T-helper 1 cell treated with Interleukin-12 subunit alpha and Interleukin-12 subunit beta and Interleukin-4 antibody, amounts not matched to agents 30 ng/mL and 1 ng/mL, for 36 hours (primary cell): ENCODE measurements at regions not wholly inside any gene's neighbourhood (a gene's known extent, or its start where the extent isn't known, plus 50 kb on each side); places are given as distances from the start of the nearest gene placed in this dataset.

Source experiments
- intact Hi-C: fragments of 100-400 bp; cut with micrococcal nuclease; formaldehyde crosslinking; loops from one replicate; pipeline ENCODE4 v1.15.1; 2024

DNA sequence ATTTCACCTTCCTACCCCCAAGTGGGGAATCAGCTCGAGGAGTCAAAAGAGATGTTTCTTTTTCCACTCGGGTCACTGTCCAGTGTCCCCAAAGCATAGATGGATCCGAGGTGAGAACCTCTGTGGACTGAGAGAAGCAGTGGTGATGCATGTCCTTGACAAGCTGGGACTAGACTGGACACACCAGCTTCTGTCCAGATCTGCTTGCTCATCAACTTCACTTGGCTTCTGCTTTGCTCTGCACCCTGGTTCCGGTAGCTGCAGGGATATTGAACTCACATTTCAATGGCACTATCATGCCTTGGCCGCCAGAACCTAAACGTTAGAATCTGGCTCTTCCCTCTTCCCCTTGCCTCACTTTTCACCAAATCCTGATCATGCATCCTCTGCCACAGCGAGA, 50.3 kb upstream of the CXCL12 start:
- intact Hi-C loops = no loop called here

DNA sequence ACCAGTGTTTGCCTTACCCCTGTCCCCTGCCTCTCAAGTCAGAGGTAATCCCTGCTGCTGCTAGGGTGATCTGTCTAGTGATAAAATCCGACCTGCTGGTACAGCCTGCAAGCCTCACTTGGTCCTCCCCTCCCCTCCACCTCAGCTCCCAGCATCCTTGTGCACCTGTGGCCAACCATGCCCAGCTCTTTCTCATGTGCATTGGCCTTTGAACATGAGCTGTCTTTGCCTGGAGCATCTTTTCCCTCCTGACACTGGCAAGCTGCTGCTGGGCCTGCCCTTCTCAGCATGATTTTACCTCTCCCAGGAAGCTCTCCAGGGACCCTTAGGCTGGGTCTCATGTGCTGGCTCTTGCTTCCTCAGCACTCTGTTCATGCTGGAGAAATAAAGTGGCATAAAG, 51.3 kb upstream of the CXCL12 start:
- intact Hi-C loops = no loop called here

DNA sequence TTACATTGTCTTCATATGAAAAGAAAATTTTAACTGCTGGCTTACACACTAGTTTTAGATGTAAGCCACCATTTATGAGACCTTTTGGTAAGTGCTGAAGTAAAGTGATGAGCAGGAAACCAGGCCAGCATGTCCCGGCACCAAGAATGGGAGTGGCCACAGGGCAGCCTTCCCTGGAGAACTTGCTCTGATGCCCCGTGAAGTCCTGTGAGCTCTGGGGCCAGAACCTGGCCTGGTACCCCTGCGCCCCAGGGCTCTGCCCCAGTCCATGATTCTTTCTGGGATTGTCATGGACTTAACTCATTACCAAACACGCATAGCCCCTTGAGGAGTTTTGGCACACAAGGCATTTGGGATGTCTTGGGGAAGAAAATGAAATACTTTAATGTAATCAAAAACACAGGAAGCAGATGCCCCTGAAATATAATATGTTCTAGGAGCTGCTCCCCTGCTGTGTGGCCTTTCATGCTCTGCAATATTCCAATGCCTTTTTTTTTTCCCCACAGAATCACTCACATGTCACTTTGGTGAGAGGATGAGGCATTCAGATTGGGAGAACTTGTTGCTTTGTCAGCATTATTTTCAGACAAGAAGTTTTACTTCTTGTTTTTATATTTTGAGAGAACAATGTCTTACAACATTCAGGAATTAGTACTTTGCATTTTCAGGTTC, 53.1 kb upstream of the CXCL12 start:
- intact Hi-C loops = no loop called here

- intact Hi-C loops = no loop called here
Observed at GRCh38 chr10:44439239-44439957, 54.5 kb upstream of the CXCL12 start.

- intact Hi-C loops = no loop called here
Observed at GRCh38 chr10:44439958-44440244, 55.0 kb upstream of the CXCL12 start.

- intact Hi-C loops = no loop called here
Observed at GRCh38 chr10:44457259-44457658, 72.4 kb upstream of the CXCL12 start.

- intact Hi-C loops = no loop called here
Observed at GRCh38 chr10:44458671-44459413, 73.9 kb upstream of the CXCL12 start.

- intact Hi-C loops = no loop called here
Observed at GRCh38 chr10:44459671-44460070, 74.8 kb upstream of the CXCL12 start.

- intact Hi-C loops = no loop called here
Observed at GRCh38 chr10:44460416-44460815, 75.5 kb upstream of the CXCL12 start.

- intact Hi-C loops = no loop called here
Observed at GRCh38 chr10:44462338-44462914, 77.5 kb upstream of the CXCL12 start.

DNA sequence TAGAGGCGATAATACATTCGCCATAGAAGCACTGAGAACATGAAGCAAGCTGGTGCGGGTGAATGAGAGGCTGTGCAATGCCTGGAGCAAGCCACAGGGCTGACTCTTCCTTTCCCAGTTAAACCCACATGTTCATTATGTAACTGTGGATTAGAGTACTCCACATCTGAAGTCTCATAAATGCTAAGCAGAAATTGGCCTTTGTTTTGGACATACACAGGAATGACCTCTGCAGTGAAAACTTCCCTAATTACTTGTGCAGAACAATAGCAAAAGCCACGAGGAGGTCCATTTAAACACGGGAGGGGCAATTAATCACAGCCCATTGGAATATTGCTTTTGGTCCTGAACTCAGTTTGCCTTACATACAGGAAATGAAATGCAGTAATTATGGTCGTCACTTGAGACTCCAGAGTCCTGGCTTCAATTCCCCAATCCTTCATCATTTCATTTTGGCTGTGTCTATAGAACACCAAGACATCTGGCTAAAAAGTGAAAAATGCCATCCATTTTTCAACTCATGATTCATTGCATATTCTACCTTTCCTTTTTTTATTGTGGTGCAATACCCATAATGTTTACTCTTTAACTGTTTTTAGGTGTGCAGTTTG, 78.7 kb upstream of the CXCL12 start:
- intact Hi-C loops = no loop called here

DNA sequence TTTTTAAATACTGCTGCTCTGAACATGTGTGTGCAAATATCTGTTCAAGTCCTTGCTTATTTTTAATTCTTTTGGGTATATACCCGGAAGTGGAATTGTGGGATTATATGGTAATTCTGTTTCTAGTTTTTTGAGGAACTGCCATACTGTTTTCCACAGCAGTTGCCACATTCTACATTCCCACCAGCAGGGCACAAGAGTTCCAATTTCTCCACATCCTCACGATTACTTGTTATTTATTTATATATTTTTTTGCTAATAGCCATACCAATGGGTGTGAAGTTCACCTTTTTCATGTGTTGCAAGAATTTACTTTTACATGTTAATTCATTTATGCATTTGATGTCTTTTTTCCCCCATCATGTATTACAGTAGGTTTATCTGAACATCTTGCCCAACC, 79.6 kb upstream of the CXCL12 start:
- intact Hi-C loops = no loop called here

GRCh38 chr10:44465401-44466115, 80.7 kb upstream of the CXCL12 start:
- intact Hi-C loops = no loop called here

- intact Hi-C loops = no loop called here
Observed at GRCh38 chr10:44466236-44466635, 81.3 kb upstream of the CXCL12 start.

GRCh38 chr10:44467090-44467489, 82.2 kb upstream of the CXCL12 start:
- intact Hi-C loops = no loop called here

DNA sequence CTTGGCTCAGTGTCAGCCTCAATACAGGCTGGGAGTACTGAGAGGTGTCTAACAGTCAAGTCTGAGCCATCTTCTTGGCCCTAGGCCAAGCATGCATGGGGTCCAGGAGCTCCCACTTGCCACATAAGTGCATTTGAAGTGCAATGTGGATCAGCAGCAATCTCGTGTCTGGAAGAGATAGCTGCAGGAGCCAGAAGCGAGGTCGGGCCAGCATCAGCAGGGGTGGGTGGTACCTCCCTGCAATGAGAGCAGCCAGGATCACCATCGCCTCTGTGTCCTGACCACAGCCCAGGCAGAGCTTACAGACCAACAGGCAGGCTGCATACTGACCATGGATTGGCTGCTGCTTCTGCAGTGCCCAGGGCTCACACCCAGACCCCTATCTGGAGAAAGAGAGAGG, 83.0 kb upstream of the CXCL12 start:
- intact Hi-C loops = no loop called here

DNA sequence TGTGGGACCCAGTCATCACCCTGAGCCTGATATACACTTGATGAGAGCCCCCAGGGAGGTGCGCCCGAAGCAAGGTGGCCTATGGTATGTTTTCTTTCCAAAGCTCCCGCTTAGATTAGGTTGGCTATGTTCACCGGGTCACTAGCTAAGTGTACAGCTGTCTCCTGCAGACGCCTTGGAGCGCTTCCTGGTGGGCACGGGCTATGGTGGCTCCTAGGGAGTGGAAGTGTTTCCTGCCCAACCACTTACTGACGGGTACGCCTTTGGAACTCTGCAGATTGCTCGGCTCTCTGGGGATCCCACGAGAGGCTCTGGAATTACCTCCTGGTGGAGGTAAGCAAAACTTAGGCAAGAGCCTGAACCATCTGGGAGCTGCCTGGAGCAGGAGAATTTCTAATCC, 83.6 kb upstream of the CXCL12 start:
- intact Hi-C loops = no loop called here

- intact Hi-C loops = no loop called here
Observed at GRCh38 chr10:44468965-44469364, 84.1 kb upstream of the CXCL12 start.

DNA sequence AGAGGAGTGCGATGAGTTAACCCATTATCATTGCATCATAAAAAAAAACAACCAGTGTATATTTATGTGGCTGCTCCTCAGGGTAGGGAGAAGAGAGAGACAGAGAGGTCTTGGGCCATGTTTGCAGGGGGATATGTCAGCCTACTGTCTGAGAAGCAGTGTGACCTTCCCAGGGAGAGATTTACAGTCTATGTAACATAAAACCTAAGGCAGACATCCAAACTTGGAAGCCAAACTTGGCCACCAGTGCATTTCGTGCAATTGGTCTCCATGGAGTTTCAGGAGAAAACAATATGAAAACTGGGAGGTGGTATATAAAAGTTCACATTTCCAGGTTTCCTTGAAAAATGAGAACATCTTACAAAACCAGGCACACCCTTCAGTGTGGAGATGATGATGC, 85.9 kb upstream of the CXCL12 start:
- intact Hi-C loops = no loop called here

DNA sequence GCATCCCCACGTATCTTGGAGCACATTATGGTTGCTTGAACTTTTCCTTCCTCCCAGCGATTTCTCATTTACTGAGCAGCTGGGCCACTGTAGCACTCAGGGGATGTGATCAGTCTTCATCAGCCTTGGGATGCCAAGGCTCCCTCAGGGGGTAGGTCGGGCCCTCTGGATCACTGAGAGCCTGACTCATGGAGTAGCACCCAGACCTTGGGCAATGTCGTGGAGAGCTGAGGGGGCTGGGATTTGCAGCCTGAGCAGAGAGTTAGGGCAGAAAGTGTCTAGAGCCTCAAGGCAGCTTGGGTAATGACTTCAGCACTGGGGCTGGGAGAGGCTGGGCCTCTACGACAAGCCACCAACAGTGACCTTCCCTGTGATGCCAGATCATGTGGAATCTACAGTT, 86.5 kb upstream of the CXCL12 start:
- intact Hi-C loops = no loop called here

GRCh38 chr10:44473146-44473545, 88.2 kb upstream of the CXCL12 start:
- intact Hi-C loops = no loop called here
